GM23248 (cell line): ENCODE measurements at regions not wholly inside any gene's neighbourhood (a gene's known extent, or its start where the extent isn't known, plus 50 kb on each side); places are given as distances from the start of the nearest gene placed in this dataset.

Experiments used
- EZH2 ChIP-seq: fragments of 200-600 bp; sonication (generic); IDR thresholded peaks from 2 replicates; pipeline ENCODE4 v1.6.1; 2018; ENCODE audit warnings: antibody characterized with exemption, mild to moderate bottlenecking; ENCODE audit not compliant: insufficient read depth, poor library complexity, severe bottlenecking
- EZH2phosphoT487 ChIP-seq: fragments of 200-600 bp; sonication (generic); IDR thresholded peaks from 2 replicates; pipeline ENCODE4 v1.6.1; 2018; ENCODE audit warnings: antibody characterized with exemption, moderate library complexity, mild to moderate bottlenecking, low read depth; ENCODE audit not compliant: insufficient read depth

- no peak for TF ChIP-seq EZH2
- no peak for TF ChIP-seq EZH2phosphoT487
These were observed 86.3 kb upstream of the LRRTM4 start for GRCh38 chr2:77608510-77608909.
